GM23248 (cell line): ENCODE measurements at regions not wholly inside any gene's neighbourhood (a gene's known extent, or its start where the extent isn't known, plus 50 kb on each side); places are given as distances from the start of the nearest gene placed in this dataset.

ENCODE experiments used
- EZH2 ChIP-seq: fragments of 200-600 bp; sonication (generic); IDR thresholded peaks from 2 replicates; pipeline ENCODE4 v1.6.1; 2018; ENCODE audit warnings: antibody characterized with exemption, mild to moderate bottlenecking; ENCODE audit not compliant: insufficient read depth, poor library complexity, severe bottlenecking
- EZH2phosphoT487 ChIP-seq: fragments of 200-600 bp; sonication (generic); IDR thresholded peaks from 2 replicates; pipeline ENCODE4 v1.6.1; 2018; ENCODE audit warnings: antibody characterized with exemption, moderate library complexity, mild to moderate bottlenecking, low read depth; ENCODE audit not compliant: insufficient read depth

DNA sequence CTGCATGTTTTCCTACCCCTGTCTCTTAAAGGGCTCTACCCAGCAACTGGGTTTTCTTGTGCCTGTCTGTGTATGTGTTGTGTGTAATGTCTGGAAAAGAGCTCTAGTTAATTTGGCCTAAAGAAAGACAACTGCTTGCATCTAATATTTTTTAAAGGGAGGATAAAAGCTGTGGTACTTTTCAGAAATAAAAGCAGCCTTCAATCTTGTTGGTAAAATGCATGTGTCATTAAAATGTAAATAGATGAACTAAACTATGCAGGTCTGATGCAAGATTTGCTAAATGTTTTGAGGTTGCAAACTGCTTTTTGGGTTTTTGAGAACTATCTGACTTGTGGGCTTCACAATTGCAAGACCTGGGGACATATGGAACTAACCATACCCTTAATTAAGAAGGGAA is 445.3 kb downstream of the HTR7 start:
- TF ChIP-seq EZH2 (no peak), EZH2phosphoT487 (no peak)
